ENCODE measurements at regions not wholly inside any gene's neighbourhood (a gene's known extent, or its start where the extent isn't known, plus 50 kb on each side); places are given as distances from the start of the nearest gene placed in this dataset.

GRCh38 chr2:150985741-150986140 is 275.9 kb downstream of the RBM43 start:
- H3K9me3 Mint-ChIP-seq (ENCODE audit: unreplicated experiment) = peaks cover 1% of the 10 kb centered on the region
- H3K27ac ChIP-seq (ENCODE audit: low read depth, low read length) = no peak overlapping the region
- H3K79me2 ChIP-seq (ENCODE audit: insufficient read depth, low read length) = no peaks in the 10 kb centered on the region
- no peak overlapping the region for H2AFZ ChIP-seq (ENCODE audit: low read depth, low read length)
- H3K27ac Mint-ChIP-seq (ENCODE audit: unreplicated experiment) = no peak overlapping the region
- H3K9me3 ChIP-seq (ENCODE audit: insufficient read depth, low read depth, low read length) = no peaks in the 10 kb centered on the region
- no peaks in the 10 kb centered on the region for H3K36me3 Mint-ChIP-seq (ENCODE audit: low read depth, unreplicated experiment)
- TF ChIP-seq EZH2 (IDR thresholded peaks at IDR 0.05; ENCODE audit: insufficient read depth, low read length) (no peak), CTCF (IDR thresholded peaks at IDR 0.05; ENCODE audit: insufficient read depth, low read depth, low read length) (no peak)
- FAIRE-seq (no peak), DNase-seq (ENCODE audit: low read depth) (no peak)
- H3K4me1 ChIP-seq (ENCODE audit: insufficient read depth, low read length) = no peaks in the 10 kb centered on the region
- no peaks in the 10 kb centered on the region for H3K4me1 Mint-ChIP-seq (ENCODE audit: low read depth, unreplicated experiment)
- no peak overlapping the region for H3K4me3 Mint-ChIP-seq (ENCODE audit: unreplicated experiment)
- H4K20me1 ChIP-seq (ENCODE audit: insufficient read depth, low read length) = no peaks in the 10 kb centered on the region
- H3K9ac ChIP-seq (ENCODE audit: low read length) = no peak overlapping the region
- no peak overlapping the region for H3K4me2 ChIP-seq (ENCODE audit: low read length)
- peaks cover 4% of the 10 kb centered on the region for H3K27me3 Mint-ChIP-seq (ENCODE audit: low read depth, unreplicated experiment)
- H3K27me3 ChIP-seq (ENCODE audit: insufficient read depth, low read length) = no peaks in the 10 kb centered on the region
- H3K4me3 ChIP-seq (ENCODE audit: insufficient read depth, low read depth, low read length) = no peak overlapping the region
- no peaks in the 10 kb centered on the region for H3K36me3 ChIP-seq (ENCODE audit: insufficient read depth, low read length)

GRCh38 chr2:150983314-150983897 is 278.3 kb downstream of the RBM43 start:
- H3K36me3 ChIP-seq (ENCODE audit: insufficient read depth, low read length) = no peaks in the 10 kb centered on the region
- no peak overlapping the region for H3K9ac ChIP-seq (ENCODE audit: low read length)
- no peaks in the 10 kb centered on the region for H3K4me1 ChIP-seq (ENCODE audit: insufficient read depth, low read length)
- H3K4me1 Mint-ChIP-seq (ENCODE audit: low read depth, unreplicated experiment) = no peaks in the 10 kb centered on the region
- FAIRE-seq (no peak), DNase-seq (ENCODE audit: low read depth) (no peak)
- H2AFZ ChIP-seq (ENCODE audit: low read depth, low read length) = no peak overlapping the region
- no peaks in the 10 kb centered on the region for H3K9me3 ChIP-seq (ENCODE audit: insufficient read depth, low read depth, low read length)
- no peaks in the 10 kb centered on the region for H4K20me1 ChIP-seq (ENCODE audit: insufficient read depth, low read length)
- H3K36me3 Mint-ChIP-seq (ENCODE audit: low read depth, unreplicated experiment) = no peaks in the 10 kb centered on the region
- no peak overlapping the region for H3K4me3 Mint-ChIP-seq (ENCODE audit: unreplicated experiment)
- no peaks in the 10 kb centered on the region for H3K27me3 ChIP-seq (ENCODE audit: insufficient read depth, low read length)
- H3K4me2 ChIP-seq (ENCODE audit: low read length) = no peak overlapping the region
- no peaks in the 10 kb centered on the region for H3K79me2 ChIP-seq (ENCODE audit: insufficient read depth, low read length)
- H3K27ac ChIP-seq (ENCODE audit: low read depth, low read length) = no peak overlapping the region
- no peak overlapping the region for H3K4me3 ChIP-seq (ENCODE audit: insufficient read depth, low read depth, low read length)
- TF ChIP-seq EZH2 (IDR thresholded peaks at IDR 0.05; ENCODE audit: insufficient read depth, low read length) (no peak), CTCF (IDR thresholded peaks at IDR 0.05; ENCODE audit: insufficient read depth, low read depth, low read length) (no peak)
- H3K27me3 Mint-ChIP-seq (ENCODE audit: low read depth, unreplicated experiment) = peaks cover 4% of the 10 kb centered on the region
- H3K9me3 Mint-ChIP-seq (ENCODE audit: unreplicated experiment) = no peaks in the 10 kb centered on the region
- no peak overlapping the region for H3K27ac Mint-ChIP-seq (ENCODE audit: unreplicated experiment)

DNA sequence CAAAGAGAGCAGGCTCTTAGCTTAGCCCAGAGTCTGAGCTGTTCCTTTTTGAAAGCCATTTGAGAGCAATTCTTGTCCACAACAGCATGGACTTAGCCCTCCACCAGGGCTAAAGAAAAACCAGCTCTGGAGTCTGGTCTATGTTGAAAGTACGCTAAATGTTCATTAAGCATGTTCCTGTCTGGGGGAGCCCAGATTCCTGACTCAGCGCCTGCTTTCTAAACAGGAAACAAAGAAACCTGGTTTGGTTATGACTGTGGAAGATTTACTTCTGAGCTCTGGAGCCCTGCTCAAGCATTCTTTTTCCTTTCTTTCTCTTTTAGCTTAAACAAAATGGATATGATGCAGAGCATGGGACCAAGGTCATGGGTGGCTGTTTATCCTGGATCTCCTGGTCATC is 279.8 kb downstream of the RBM43 start:
- Histone ChIP-seq H2AFZ (ENCODE audit: low read depth, low read length) (no peak overlapping the region), H3K4me2 (ENCODE audit: low read length) (no peak overlapping the region), H3K9ac (ENCODE audit: low read length) (no peak overlapping the region), H3K27ac (ENCODE audit: low read depth, low read length) (no peak overlapping the region), H3K36me3 (ENCODE audit: insufficient read depth, low read length) (no peaks in the 10 kb centered on the region), H3K27me3 (ENCODE audit: insufficient read depth, low read length) (no peaks in the 10 kb centered on the region), H3K4me3 (ENCODE audit: insufficient read depth, low read depth, low read length) (no peak overlapping the region), H3K79me2 (ENCODE audit: insufficient read depth, low read length) (no peaks in the 10 kb centered on the region), H4K20me1 (ENCODE audit: insufficient read depth, low read length) (no peaks in the 10 kb centered on the region), H3K9me3 (ENCODE audit: insufficient read depth, low read depth, low read length) (no peaks in the 10 kb centered on the region), H3K4me1 (ENCODE audit: insufficient read depth, low read length) (no peaks in the 10 kb centered on the region)
- DNase-seq (ENCODE audit: low read depth) (peak; percentile 31), FAIRE-seq (no peak)
- peaks cover 4% of the 10 kb centered on the region for H3K27me3 Mint-ChIP-seq (ENCODE audit: low read depth, unreplicated experiment)
- no peaks in the 10 kb centered on the region for H3K9me3 Mint-ChIP-seq (ENCODE audit: unreplicated experiment)
- TF ChIP-seq CTCF (IDR thresholded peaks at IDR 0.05; ENCODE audit: insufficient read depth, low read depth, low read length) = no peak
- TF ChIP-seq EZH2 (IDR thresholded peaks at IDR 0.05; ENCODE audit: insufficient read depth, low read length) = no peak
- H3K4me1 Mint-ChIP-seq (ENCODE audit: low read depth, unreplicated experiment) = no peaks in the 10 kb centered on the region
- H3K4me3 Mint-ChIP-seq (ENCODE audit: unreplicated experiment) = no peak overlapping the region
- no peaks in the 10 kb centered on the region for H3K36me3 Mint-ChIP-seq (ENCODE audit: low read depth, unreplicated experiment)
- no peak overlapping the region for H3K27ac Mint-ChIP-seq (ENCODE audit: unreplicated experiment)

Data from astrocyte (in vitro differentiated cells and primary cell).